ENCODE measurements at regions not wholly inside any gene's neighbourhood (a gene's known extent, or its start where the extent isn't known, plus 50 kb on each side); places are given as distances from the start of the nearest gene placed in this dataset.

DNA sequence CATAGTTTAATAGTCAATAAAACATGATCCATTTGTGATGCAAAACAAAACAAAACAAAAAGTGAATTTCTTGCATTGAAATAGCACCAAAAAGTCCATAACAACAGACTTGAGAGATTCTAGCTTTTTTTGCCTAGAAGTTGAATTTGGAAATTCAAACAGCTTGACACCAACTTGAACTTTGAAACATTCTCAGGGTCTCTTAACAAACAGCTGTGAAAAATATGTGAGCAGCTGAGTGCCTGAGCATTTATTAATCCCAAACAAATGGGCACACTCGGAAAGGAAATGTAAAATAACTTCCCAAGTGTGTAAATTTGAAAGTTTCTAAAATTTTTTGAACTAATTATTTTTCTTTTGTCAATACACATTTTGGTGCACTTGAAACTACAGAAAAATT is 56.0 kb upstream of the HMHB1 start:
- H3K4me3 Mint-ChIP-seq = no peak overlapping the region
- TF ChIP-seq, protein P1, sequence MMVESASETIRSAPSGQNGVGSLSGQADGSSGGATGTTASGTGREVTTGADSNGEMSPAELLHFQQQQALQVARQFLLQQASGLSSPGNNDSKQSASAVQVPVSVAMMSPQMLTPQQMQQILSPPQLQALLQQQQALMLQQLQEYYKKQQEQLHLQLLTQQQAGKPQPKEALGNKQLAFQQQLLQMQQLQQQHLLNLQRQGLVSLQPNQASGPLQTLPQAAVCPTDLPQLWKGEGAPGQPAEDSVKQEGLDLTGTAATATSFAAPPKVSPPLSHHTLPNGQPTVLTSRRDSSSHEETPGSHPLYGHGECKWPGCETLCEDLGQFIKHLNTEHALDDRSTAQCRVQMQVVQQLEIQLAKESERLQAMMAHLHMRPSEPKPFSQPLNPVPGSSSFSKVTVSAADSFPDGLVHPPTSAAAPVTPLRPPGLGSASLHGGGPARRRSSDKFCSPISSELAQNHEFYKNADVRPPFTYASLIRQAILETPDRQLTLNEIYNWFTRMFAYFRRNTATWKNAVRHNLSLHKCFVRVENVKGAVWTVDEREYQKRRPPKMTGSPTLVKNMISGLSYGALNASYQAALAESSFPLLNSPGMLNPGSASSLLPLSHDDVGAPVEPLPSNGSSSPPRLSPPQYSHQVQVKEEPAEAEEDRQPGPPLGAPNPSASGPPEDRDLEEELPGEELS (CRISPR knock-in tag; IDR thresholded peaks at IDR 0.05) = no peak
- TF ChIP-seq EMX1 (CRISPR knock-in tag; IDR thresholded peaks at IDR 0.05) (no peak), ZNF219 (CRISPR knock-in tag; IDR thresholded peaks at IDR 0.05; ENCODE audit: borderline replicate concordance) (no peak), FOXP1 (CRISPR knock-in tag; IDR thresholded peaks at IDR 0.05; ENCODE audit: borderline replicate concordance) (no peak), ZNF396 (CRISPR knock-in tag; IDR thresholded peaks at IDR 0.05; ENCODE audit: borderline replicate concordance) (no peak), CBFB (CRISPR knock-in tag; IDR thresholded peaks at IDR 0.05; ENCODE audit: low read depth) (no peak), MYBL2 (CRISPR knock-in tag; IDR thresholded peaks at IDR 0.05) (no peak), SOX15 (CRISPR knock-in tag; IDR thresholded peaks at IDR 0.05) (no peak), RELA (CRISPR knock-in tag; IDR thresholded peaks at IDR 0.05; ENCODE audit: borderline replicate concordance) (no peak), RORB (CRISPR knock-in tag; IDR thresholded peaks at IDR 0.05) (no peak), ZBTB21 (CRISPR knock-in tag; IDR thresholded peaks at IDR 0.05; ENCODE audit: borderline replicate concordance) (no peak)
- TF ChIP-seq, protein P2, sequence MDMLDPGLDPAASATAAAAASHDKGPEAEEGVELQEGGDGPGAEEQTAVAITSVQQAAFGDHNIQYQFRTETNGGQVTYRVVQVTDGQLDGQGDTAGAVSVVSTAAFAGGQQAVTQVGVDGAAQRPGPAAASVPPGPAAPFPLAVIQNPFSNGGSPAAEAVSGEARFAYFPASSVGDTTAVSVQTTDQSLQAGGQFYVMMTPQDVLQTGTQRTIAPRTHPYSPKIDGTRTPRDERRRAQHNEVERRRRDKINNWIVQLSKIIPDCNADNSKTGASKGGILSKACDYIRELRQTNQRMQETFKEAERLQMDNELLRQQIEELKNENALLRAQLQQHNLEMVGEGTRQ (CRISPR knock-in tag; IDR thresholded peaks at IDR 0.05) = no peak
- TF ChIP-seq, protein P3, sequence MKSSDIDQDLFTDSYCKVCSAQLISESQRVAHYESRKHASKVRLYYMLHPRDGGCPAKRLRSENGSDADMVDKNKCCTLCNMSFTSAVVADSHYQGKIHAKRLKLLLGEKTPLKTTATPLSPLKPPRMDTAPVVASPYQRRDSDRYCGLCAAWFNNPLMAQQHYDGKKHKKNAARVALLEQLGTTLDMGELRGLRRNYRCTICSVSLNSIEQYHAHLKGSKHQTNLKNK (CRISPR knock-in tag; IDR thresholded peaks at IDR 0.05) = no peak
- TF ChIP-seq, protein P4, sequence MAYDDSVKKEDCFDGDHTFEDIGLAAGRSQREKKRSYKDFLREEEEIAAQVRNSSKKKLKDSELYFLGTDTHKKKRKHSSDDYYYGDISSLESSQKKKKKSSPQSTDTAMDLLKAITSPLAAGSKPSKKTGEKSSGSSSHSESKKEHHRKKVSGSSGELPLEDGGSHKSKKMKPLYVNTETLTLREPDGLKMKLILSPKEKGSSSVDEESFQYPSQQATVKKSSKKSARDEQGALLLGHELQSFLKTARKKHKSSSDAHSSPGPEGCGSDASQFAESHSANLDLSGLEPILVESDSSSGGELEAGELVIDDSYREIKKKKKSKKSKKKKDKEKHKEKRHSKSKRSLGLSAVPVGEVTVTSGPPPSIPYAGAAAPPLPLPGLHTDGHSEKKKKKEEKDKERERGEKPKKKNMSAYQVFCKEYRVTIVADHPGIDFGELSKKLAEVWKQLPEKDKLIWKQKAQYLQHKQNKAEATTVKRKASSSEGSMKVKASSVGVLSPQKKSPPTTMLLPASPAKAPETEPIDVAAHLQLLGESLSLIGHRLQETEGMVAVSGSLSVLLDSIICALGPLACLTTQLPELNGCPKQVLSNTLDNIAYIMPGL (CRISPR knock-in tag; IDR thresholded peaks at IDR 0.05) = no peak
- TF ChIP-seq, protein P5, sequence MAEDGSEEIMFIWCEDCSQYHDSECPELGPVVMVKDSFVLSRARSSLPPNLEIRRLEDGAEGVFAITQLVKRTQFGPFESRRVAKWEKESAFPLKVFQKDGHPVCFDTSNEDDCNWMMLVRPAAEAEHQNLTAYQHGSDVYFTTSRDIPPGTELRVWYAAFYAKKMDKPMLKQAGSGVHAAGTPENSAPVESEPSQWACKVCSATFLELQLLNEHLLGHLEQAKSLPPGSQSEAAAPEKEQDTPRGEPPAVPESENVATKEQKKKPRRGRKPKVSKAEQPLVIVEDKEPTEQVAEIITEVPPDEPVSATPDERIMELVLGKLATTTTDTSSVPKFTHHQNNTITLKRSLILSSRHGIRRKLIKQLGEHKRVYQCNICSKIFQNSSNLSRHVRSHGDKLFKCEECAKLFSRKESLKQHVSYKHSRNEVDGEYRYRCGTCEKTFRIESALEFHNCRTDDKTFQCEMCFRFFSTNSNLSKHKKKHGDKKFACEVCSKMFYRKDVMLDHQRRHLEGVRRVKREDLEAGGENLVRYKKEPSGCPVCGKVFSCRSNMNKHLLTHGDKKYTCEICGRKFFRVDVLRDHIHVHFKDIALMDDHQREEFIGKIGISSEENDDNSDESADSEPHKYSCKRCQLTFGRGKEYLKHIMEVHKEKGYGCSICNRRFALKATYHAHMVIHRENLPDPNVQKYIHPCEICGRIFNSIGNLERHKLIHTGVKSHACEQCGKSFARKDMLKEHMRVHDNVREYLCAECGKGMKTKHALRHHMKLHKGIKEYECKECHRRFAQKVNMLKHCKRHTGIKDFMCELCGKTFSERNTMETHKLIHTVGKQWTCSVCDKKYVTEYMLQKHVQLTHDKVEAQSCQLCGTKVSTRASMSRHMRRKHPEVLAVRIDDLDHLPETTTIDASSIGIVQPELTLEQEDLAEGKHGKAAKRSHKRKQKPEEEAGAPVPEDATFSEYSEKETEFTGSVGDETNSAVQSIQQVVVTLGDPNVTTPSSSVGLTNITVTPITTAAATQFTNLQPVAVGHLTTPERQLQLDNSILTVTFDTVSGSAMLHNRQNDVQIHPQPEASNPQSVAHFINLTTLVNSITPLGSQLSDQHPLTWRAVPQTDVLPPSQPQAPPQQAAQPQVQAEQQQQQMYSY (CRISPR knock-in tag; IDR thresholded peaks at IDR 0.05) = no peak
- TF ChIP-seq, protein P6, sequence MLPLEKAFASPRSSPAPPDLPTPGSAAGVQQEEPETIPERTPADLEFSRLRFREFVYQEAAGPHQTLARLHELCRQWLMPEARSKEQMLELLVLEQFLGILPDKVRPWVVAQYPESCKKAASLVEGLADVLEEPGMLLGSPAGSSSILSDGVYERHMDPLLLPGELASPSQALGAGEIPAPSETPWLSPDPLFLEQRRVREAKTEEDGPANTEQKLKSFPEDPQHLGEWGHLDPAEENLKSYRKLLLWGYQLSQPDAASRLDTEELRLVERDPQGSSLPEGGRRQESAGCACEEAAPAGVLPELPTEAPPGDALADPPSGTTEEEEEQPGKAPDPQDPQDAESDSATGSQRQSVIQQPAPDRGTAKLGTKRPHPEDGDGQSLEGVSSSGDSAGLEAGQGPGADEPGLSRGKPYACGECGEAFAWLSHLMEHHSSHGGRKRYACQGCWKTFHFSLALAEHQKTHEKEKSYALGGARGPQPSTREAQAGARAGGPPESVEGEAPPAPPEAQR (CRISPR knock-in tag; IDR thresholded peaks at IDR 0.05) = no peak
- TF ChIP-seq, protein P7, sequence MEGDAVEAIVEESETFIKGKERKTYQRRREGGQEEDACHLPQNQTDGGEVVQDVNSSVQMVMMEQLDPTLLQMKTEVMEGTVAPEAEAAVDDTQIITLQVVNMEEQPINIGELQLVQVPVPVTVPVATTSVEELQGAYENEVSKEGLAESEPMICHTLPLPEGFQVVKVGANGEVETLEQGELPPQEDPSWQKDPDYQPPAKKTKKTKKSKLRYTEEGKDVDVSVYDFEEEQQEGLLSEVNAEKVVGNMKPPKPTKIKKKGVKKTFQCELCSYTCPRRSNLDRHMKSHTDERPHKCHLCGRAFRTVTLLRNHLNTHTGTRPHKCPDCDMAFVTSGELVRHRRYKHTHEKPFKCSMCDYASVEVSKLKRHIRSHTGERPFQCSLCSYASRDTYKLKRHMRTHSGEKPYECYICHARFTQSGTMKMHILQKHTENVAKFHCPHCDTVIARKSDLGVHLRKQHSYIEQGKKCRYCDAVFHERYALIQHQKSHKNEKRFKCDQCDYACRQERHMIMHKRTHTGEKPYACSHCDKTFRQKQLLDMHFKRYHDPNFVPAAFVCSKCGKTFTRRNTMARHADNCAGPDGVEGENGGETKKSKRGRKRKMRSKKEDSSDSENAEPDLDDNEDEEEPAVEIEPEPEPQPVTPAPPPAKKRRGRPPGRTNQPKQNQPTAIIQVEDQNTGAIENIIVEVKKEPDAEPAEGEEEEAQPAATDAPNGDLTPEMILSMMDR (IDR thresholded peaks at IDR 0.05) = no peak
- no peaks in the 10 kb centered on the region for H3K27me3 Mint-ChIP-seq (ENCODE audit: low read depth)
- peaks cover 3% of the 10 kb centered on the region; the same call in 1 of the 2 replicates for H3K9me3 Mint-ChIP-seq
- ChIA-PET POLR2A (no interaction called here), CTCF (no interaction called here)
- no peak for DNase-seq (ENCODE audit: low spot score)
- no peaks in the 10 kb centered on the region; the same call in 1 of the 2 replicates for H3K36me3 Mint-ChIP-seq
- no peak for ATAC-seq
- H3K27ac Mint-ChIP-seq = no peak overlapping the region
- peaks cover 13% of the 10 kb centered on the region for H3K4me1 Mint-ChIP-seq
